HS-5 (cell line): ENCODE measurements at regions not wholly inside any gene's neighbourhood (a gene's known extent, or its start where the extent isn't known, plus 50 kb on each side); places are given as distances from the start of the nearest gene placed in this dataset.

ENCODE experiments used
- DNase-seq: peaks from one replicate; pipeline ENCODE4 v3.0.0-alpha.2; 2012; ENCODE audit warnings: low read depth

GRCh38 chr10:124302951-124303505 is 115.7 kb downstream of the OAT start:
- DNase-seq: no peak

GRCh38 chr10:124301736-124302135 is 117.0 kb downstream of the OAT start:
- no peak for DNase-seq

DNA sequence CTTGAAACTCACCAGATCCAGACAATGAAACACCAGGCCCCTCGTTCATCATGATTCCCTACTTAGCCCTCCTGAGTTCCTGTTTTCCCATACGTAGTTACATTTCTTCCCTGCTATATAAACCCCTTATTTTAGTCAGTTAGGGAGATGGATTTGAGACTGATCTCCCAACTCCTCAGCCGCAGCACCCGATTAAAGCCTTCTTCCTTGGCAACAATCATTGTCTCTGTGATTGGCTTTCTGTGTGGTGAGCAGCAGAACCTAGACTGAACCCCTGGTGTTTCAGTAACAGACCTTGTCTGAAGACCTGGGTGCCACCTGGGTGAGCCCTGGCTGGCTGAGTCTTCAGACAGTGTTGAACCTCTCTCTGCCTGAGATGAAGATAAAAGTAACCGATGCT is 118.0 kb downstream of the OAT start:
- no peak for DNase-seq

GRCh38 chr10:124300224-124300623 is 118.5 kb downstream of the OAT start:
- DNase-seq: no peak

GRCh38 chr10:124299696-124300095 is 119.0 kb downstream of the OAT start:
- no peak for DNase-seq

DNA sequence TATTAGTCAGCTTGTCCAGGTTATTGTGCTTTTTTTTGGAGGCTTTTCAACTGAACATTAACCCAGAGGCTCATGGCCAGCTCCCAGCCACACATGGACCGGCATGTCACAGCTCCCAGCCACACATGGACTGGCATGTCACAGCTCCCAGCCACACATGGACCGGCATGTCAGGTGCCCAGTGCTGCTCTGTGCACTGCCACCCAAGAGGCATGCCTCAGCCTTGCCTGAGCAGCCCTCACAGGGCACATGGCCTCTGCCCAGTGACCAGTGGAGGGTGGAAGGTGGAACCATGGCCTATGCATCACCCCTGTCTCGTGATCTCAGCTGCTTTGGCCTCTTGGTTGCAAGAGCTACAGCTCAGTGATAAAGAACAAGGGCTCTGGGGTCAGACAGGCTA is 119.8 kb downstream of the OAT start:
- no peak for DNase-seq

- DNase-seq: no peak
Observed at GRCh38 chr10:124296813-124297788, 121.6 kb downstream of the OAT start.

DNA sequence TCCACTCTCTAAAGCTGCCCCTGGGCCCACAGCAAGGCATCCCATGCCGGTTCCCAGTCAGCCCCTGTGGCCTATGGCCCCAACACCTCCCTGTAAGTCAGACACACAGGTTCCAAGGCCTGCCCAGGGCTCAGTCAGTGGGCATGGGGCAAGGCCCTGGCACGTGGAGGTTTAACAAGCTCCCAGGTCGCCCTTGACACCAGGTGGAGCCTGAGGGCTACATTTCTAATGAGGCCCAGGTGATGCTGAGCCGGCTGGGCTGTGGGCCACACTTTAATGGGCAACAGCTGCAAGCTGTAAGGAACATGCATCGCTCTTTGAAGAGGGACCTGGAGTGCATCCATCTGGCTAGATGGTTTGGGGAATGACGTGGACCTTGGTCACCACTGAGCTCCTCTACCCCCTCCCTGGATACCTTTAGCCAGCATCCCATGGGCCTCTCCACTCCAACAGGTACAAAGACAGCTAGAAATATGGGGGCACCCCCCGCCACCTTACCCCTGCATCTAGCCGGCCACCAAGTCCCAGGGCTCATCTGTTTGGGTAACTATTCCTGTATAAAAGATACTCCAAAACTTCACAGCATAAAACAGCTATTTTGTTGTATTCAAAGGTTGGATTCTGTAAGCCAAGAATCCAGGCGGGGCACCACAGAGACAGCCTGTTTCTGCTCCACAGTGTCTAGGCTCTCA is 122.5 kb downstream of the OAT start:
- no peak for DNase-seq

- no peak for DNase-seq
Observed at GRCh38 chr10:124294811-124295770, 123.6 kb downstream of the OAT start.

GRCh38 chr10:124293616-124294449 is 124.9 kb downstream of the OAT start:
- no peak for DNase-seq

- DNase-seq: no peak
Observed at GRCh38 chr10:124292911-124293615, 125.7 kb downstream of the OAT start.

- DNase-seq: no peak
Observed at GRCh38 chr10:124291001-124291701, 127.6 kb downstream of the OAT start.

GRCh38 chr10:124289851-124290795 is 128.6 kb downstream of the OAT start:
- DNase-seq: no peak

- no peak for DNase-seq
Observed at GRCh38 chr10:124288928-124289850, 129.5 kb downstream of the OAT start.

GRCh38 chr10:124288486-124288885 is 130.2 kb downstream of the OAT start:
- no peak for DNase-seq

GRCh38 chr10:124287791-124288190 is 130.9 kb downstream of the OAT start:
- DNase-seq: no peak

DNA sequence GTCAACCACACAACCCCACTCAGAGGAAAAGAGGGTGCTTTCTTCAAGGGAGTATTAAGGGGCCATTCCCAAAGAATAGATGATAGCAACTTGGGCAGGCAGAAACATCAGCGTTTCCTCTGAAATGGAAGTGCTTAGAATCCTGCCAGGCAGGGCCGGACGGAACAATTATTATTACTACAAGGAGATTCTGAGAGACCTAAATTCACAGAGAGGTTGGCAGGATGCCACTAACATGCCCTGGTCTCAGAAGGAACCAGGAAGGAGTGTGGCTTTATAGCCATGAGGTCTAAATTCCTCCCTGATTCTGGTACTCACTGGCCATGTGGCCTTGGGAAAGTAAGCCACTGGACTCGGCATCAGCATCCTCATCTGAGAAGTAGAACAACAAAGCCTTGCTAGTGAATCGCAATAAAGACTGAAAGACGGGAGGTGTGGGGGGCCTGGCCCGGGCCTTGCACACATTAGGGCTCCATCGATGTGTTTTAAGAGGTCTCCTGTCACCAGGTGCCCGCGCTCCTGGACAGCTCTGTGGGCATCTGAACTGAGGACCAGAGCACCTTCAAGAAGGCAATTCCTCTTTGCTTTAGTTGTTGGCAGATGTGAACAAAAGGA is 131.5 kb downstream of the OAT start:
- DNase-seq: no peak
